PFSK-1 (cell line): ENCODE measurements at regions not wholly inside any gene's neighbourhood (a gene's known extent, or its start where the extent isn't known, plus 50 kb on each side); places are given as distances from the start of the nearest gene placed in this dataset.

Source experiments
- POLR2AphosphoS5 ChIP-seq: IDR thresholded peaks from 2 replicates; pipeline ENCODE4 v1.6.1; 2012; ENCODE audit warnings: low read depth, mild to moderate bottlenecking, control low read depth, low read length, moderate library complexity
- TAF1 ChIP-seq: IDR thresholded peaks from 2 replicates; pipeline ENCODE4 v1.6.1; 2012; ENCODE audit warnings: low read length, control low read depth, borderline replicate concordance; ENCODE audit not compliant: insufficient read depth

- no peak for TF ChIP-seq POLR2AphosphoS5
- no peak for TF ChIP-seq TAF1
Measured at GRCh38 chr1:4482526-4482925, 171.9 kb upstream of the AJAP1 start.
